ENCODE measurements at regions not wholly inside any gene's neighbourhood (a gene's known extent, or its start where the extent isn't known, plus 50 kb on each side); places are given as distances from the start of the nearest gene placed in this dataset.

DNA sequence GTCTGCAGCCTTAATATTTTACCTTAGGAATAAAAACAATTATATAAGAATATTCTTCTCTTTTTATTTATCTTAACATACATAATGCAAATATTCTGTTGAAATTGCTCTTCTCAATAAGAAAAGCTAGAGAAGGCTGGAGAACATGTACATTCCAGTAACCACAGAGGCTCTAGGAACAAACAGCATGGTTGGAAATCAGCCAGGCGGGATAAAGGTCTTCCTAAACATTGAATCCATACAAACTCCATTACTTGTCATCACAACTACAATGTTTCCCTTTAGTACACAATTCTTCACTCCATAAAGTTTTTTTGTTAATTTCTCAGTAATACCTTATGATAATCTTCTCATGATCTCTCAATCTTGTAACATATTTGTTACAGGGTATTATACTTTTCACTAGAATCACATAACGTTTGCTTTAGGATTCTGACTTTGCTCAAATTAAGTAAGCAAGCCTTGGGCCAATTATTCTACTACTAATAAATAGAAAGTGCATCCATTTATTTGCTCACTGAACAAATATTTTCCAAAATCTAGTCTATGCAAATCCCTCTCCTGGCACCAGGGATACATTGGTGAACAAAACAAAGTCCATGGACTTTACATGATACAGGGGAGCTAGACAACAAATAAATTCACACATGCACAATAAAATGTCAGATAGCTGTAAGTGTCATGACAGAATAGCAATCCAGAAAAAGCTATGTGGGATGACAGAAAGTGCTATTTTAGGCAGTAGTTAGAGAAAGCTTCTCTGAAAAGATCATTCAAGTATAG lies 237.5 kb upstream of the TMTC1 start:
- TF ChIP-seq CTCF (IDR thresholded peaks at IDR 0.05) (no peak), POLR2A (IDR thresholded peaks at IDR 0.05) (no peak), EP300 (IDR thresholded peaks at IDR 0.05) (no peak)

All from suprapubic skin (tissue), 3 donors.